NCI-H748 (cell line): ENCODE measurements at regions not wholly inside any gene's neighbourhood (a gene's known extent, or its start where the extent isn't known, plus 50 kb on each side); places are given as distances from the start of the nearest gene placed in this dataset.

ENCODE experiments used
- DNase-seq: peaks from one replicate; lab custom pipeline; 2025; ENCODE audit not compliant: unreplicated experiment; lab: John Stamatoyannopoulos, UW

- no peak for DNase-seq
These were observed 406.8 kb downstream of the TCERG1L start for GRCh38 chr10:130904676-130905075.

- peak; percentile 17 for DNase-seq
These were observed 406.1 kb downstream of the TCERG1L start for GRCh38 chr10:130905386-130905785.

- DNase-seq: no peak
These were observed 405.6 kb downstream of the TCERG1L start for GRCh38 chr10:130905921-130906320.

- DNase-seq: no peak
These were observed 400.7 kb downstream of the TCERG1L start for GRCh38 chr10:130910848-130911247.

- no peak for DNase-seq
These were observed 397.7 kb downstream of the TCERG1L start for GRCh38 chr10:130913844-130914243.

GRCh38 chr10:130914367-130914766 is 397.2 kb downstream of the TCERG1L start:
- no peak for DNase-seq

GRCh38 chr10:130915065-130915464 is 396.5 kb downstream of the TCERG1L start:
- DNase-seq: no peak

- no peak for DNase-seq
These were observed 390.1 kb downstream of the TCERG1L start for GRCh38 chr10:130921461-130921860.

GRCh38 chr10:130921911-130922440 is 389.5 kb downstream of the TCERG1L start:
- no peak for DNase-seq

- no peak for DNase-seq
These were observed 387.9 kb downstream of the TCERG1L start for GRCh38 chr10:130923596-130923995.

GRCh38 chr10:130924138-130924819 is 387.2 kb downstream of the TCERG1L start:
- peak; percentile 24 for DNase-seq

- DNase-seq: no peak
These were observed 385.1 kb downstream of the TCERG1L start for GRCh38 chr10:130926442-130926841.

GRCh38 chr10:130927157-130927556 is 384.4 kb downstream of the TCERG1L start:
- no peak for DNase-seq

- DNase-seq: no peak
These were observed 383.2 kb downstream of the TCERG1L start for GRCh38 chr10:130928306-130928705.

GRCh38 chr10:130929422-130930325 is 381.8 kb downstream of the TCERG1L start:
- peak; percentile 71 for DNase-seq

GRCh38 chr10:130930821-130931220 is 380.7 kb downstream of the TCERG1L start:
- no peak for DNase-seq

- no peak for DNase-seq
These were observed 380.3 kb downstream of the TCERG1L start for GRCh38 chr10:130931256-130931655.

GRCh38 chr10:130932326-130933007 is 379.1 kb downstream of the TCERG1L start:
- DNase-seq: no peak

GRCh38 chr10:130933008-130933390 is 378.5 kb downstream of the TCERG1L start:
- DNase-seq: no peak

GRCh38 chr10:130934293-130935127 is 377.0 kb downstream of the TCERG1L start:
- peak; percentile 61 for DNase-seq

GRCh38 chr10:130935128-130935439 is 376.4 kb downstream of the TCERG1L start:
- DNase-seq: peak; percentile 46
